GM23338 (cell line): ENCODE measurements at regions not wholly inside any gene's neighbourhood (a gene's known extent, or its start where the extent isn't known, plus 50 kb on each side); places are given as distances from the start of the nearest gene placed in this dataset.
A peak's percentile ranks its signal among the peaks of the same experiment; 100 is the strongest.

Source experiments
- ATAC-seq: fragments of 200-7000 bp; cut with Tn5 transposase; 3 replicates; pipeline ENCODE4 v1.9.1; 2020
- DNase-seq: peaks from one replicate; pipeline ENCODE4 v3.0.0-alpha.2; 2015; ENCODE audit warnings: low spot score
- H2AFZ ChIP-seq: fragments of 200-600 bp; sonication (generic); 2 replicates; pipeline ENCODE4 v1.8.0; 2016; ENCODE audit warnings: antibody characterized with exemption, mild to moderate bottlenecking, moderate library complexity
- H3F3A ChIP-seq: fragments of 200-600 bp; sonication (generic); replicated peaks from 2 replicates; pipeline ENCODE4 v1.8.0; 2017; ENCODE audit warnings: antibody characterized with exemption, mixed run types, low read depth
- H3K27ac ChIP-seq: fragments of 200-600 bp; sonication (generic); 2 replicates; pipeline ENCODE4 v1.6.1; 2016; ENCODE audit warnings: low read depth
- H3K27me3 ChIP-seq: fragments of 200-600 bp; sonication (generic); 2 replicates; pipeline ENCODE4 v1.8.0; 2016; ENCODE audit warnings: mild to moderate bottlenecking, mixed run types, moderate library complexity; ENCODE audit not compliant: insufficient read depth
- H3K36me3 ChIP-seq: fragments of 200-600 bp; sonication (generic); 2 replicates; pipeline ENCODE4 v1.8.0; 2016; ENCODE audit warnings: mild to moderate bottlenecking; ENCODE audit not compliant: insufficient read depth
- H3K4me1 ChIP-seq: fragments of 200-600 bp; sonication (generic); 2 replicates; pipeline ENCODE4 v1.8.0; 2016; ENCODE audit warnings: mild to moderate bottlenecking, moderate library complexity; ENCODE audit not compliant: insufficient read depth
- H3K4me2 ChIP-seq: fragments of 200-600 bp; sonication (generic); 2 replicates; pipeline ENCODE4 v1.7.1; 2017; ENCODE audit warnings: mixed run types
- H3K4me3 ChIP-seq: fragments of 200-600 bp; sonication (generic); 2 replicates; pipeline ENCODE4 v1.6.1; 2016; ENCODE audit warnings: mixed run types
- H3K79me2 ChIP-seq: fragments of 200-600 bp; sonication (generic); replicated peaks from 2 replicates; pipeline ENCODE4 v1.8.0; 2017; ENCODE audit warnings: mild to moderate bottlenecking; ENCODE audit not compliant: insufficient read depth
- H3K9me2 ChIP-seq: fragments of 200-600 bp; sonication (generic); 2 replicates; pipeline ENCODE4 v1.8.0; 2017; ENCODE audit not compliant: insufficient read depth
- H4K20me1 ChIP-seq: fragments of 200-600 bp; sonication (generic); replicated peaks from 2 replicates; pipeline ENCODE4 v1.8.0; 2017; ENCODE audit warnings: mild to moderate bottlenecking; ENCODE audit not compliant: insufficient read depth
- H3K27ac Mint-ChIP-seq: 2 replicates; pipeline ENCODE4 v1.8.0; 2020; ENCODE audit warnings: inconsistent platforms, mild to moderate bottlenecking, moderate library complexity, mixed read lengths
- H3K27me3 Mint-ChIP-seq: 3 replicates; pipeline ENCODE4 v1.8.0; 2022; ENCODE audit warnings: low read depth, mild to moderate bottlenecking, moderate library complexity, mixed read lengths, inconsistent platforms; ENCODE audit not compliant: insufficient read depth, poor library complexity
- H3K36me3 Mint-ChIP-seq: 3 replicates; pipeline ENCODE4 v1.8.0; 2021; ENCODE audit warnings: low read depth, mild to moderate bottlenecking, inconsistent platforms, moderate library complexity, mixed read lengths
- H3K4me1 Mint-ChIP-seq: 3 replicates; pipeline ENCODE4 v1.8.0; 2020; ENCODE audit warnings: mild to moderate bottlenecking, inconsistent platforms, mixed read lengths
- H3K4me3 Mint-ChIP-seq: 3 replicates; pipeline ENCODE4 v1.8.0; 2021; ENCODE audit warnings: moderate library complexity, mild to moderate bottlenecking, inconsistent platforms, mixed read lengths
- H3K9me3 Mint-ChIP-seq: 3 replicates; pipeline ENCODE4 v1.8.0; 2020; ENCODE audit warnings: moderate library complexity, mild to moderate bottlenecking, inconsistent platforms, mixed read lengths
- CREB1 ChIP-seq: fragments of 250-450 bp; sonication (Bioruptor Pico); IDR thresholded peaks from 2 replicates; pipeline ENCODE4 v1.5.0; 2020; ENCODE audit warnings: low read depth, mild to moderate bottlenecking, moderate library complexity
- EZH2 ChIP-seq: fragments of 200-600 bp; sonication (generic); IDR thresholded peaks from one replicate; pipeline ENCODE4 v1.8.0; 2017; ENCODE audit warnings: antibody characterized with exemption, mild to moderate bottlenecking, low read depth; ENCODE audit not compliant: unreplicated experiment
- EZH2phosphoT487 ChIP-seq: fragments of 200-600 bp; sonication (generic); IDR thresholded peaks from one replicate; pipeline ENCODE4 v1.8.1; 2018; ENCODE audit warnings: antibody characterized with exemption; ENCODE audit not compliant: unreplicated experiment
- JUNB ChIP-seq: IDR thresholded peaks from one replicate; pipeline ENCODE4 v1.6.1; 2016; ENCODE audit warnings: antibody characterized with exemption; ENCODE audit not compliant: unreplicated experiment
- NANOG ChIP-seq: IDR thresholded peaks from 2 replicates; pipeline ENCODE4 v1.6.1; 2016; ENCODE audit warnings: antibody characterized with exemption, borderline replicate concordance
- POLR2AphosphoS5 ChIP-seq: IDR thresholded peaks from 2 replicates; pipeline ENCODE4 v1.6.1; 2016; ENCODE audit warnings: antibody characterized with exemption, low read depth
- STAT1 ChIP-seq: IDR thresholded peaks from one replicate; pipeline ENCODE4 v1.6.1; 2016; ENCODE audit warnings: antibody characterized with exemption; ENCODE audit not compliant: unreplicated experiment
- ZNF114 ChIP-seq: fragments of 250-450 bp; sonication (Bioruptor Pico); IDR thresholded peaks from 2 replicates; pipeline ENCODE4 v1.5.0; 2020; ENCODE audit warnings: mild to moderate bottlenecking, moderate library complexity
- ZNF331 ChIP-seq: fragments of 250-450 bp; sonication (Bioruptor Pico); IDR thresholded peaks from 2 replicates; pipeline ENCODE4 v1.5.0; 2020; ENCODE audit warnings: low read depth, mild to moderate bottlenecking, moderate library complexity
- TF ChIP-seq, protein P1 (sequence below): IDR thresholded peaks from one replicate; pipeline ENCODE4 v1.6.1; 2018; ENCODE audit warnings: antibody characterized with exemption; ENCODE audit not compliant: unreplicated experiment
- TF ChIP-seq, protein P2 (sequence below): IDR thresholded peaks from 2 replicates; pipeline ENCODE4 v1.6.1; 2016; ENCODE audit warnings: antibody characterized with exemption
- TF ChIP-seq, protein P3 (sequence below), 2 experiments: fragments of 200-600 bp in 1 of 2; sonication (generic) in 1 of 2; conservative IDR thresholded peaks; 2 replicates each; pipeline versions ENCODE4 v1.5.1 to v1.6.1; 2016 to 2017; ENCODE audit warnings: antibody characterized with exemption in 2 of 2, low read depth in 2 of 2, mild to moderate bottlenecking in 2 of 2, moderate library complexity in 1 of 2

DNA sequence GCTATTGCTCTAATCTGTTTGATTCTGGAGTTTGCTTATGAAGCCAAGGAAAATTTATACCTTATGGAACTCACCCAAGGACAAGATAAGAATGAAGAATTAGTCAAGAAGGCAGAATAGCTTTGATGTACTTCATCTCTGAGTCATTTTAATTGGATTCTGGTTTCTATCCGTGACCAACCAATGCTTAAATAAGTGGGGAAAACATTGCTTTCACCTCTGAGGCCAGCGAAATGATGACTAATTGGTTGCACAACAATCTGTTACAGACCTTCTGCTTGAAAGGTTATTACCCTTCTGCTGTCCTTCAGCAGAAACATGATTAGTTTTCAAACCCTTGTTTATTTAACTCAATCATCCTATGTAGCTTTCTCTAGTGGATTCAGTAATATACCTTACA, 812.7 kb downstream of the CDY2B start (continued):
- TF ChIP-seq, protein P1, sequence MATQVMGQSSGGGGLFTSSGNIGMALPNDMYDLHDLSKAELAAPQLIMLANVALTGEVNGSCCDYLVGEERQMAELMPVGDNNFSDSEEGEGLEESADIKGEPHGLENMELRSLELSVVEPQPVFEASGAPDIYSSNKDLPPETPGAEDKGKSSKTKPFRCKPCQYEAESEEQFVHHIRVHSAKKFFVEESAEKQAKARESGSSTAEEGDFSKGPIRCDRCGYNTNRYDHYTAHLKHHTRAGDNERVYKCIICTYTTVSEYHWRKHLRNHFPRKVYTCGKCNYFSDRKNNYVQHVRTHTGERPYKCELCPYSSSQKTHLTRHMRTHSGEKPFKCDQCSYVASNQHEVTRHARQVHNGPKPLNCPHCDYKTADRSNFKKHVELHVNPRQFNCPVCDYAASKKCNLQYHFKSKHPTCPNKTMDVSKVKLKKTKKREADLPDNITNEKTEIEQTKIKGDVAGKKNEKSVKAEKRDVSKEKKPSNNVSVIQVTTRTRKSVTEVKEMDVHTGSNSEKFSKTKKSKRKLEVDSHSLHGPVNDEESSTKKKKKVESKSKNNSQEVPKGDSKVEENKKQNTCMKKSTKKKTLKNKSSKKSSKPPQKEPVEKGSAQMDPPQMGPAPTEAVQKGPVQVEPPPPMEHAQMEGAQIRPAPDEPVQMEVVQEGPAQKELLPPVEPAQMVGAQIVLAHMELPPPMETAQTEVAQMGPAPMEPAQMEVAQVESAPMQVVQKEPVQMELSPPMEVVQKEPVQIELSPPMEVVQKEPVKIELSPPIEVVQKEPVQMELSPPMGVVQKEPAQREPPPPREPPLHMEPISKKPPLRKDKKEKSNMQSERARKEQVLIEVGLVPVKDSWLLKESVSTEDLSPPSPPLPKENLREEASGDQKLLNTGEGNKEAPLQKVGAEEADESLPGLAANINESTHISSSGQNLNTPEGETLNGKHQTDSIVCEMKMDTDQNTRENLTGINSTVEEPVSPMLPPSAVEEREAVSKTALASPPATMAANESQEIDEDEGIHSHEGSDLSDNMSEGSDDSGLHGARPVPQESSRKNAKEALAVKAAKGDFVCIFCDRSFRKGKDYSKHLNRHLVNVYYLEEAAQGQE: no peak
- TF ChIP-seq JUNB (no peak), POLR2AphosphoS5 (no peak), NANOG (no peak), ZNF331 (no peak), STAT1 (no peak), ZNF114 (CRISPR knock-in tag) (no peak)
- TF ChIP-seq, protein P2, sequence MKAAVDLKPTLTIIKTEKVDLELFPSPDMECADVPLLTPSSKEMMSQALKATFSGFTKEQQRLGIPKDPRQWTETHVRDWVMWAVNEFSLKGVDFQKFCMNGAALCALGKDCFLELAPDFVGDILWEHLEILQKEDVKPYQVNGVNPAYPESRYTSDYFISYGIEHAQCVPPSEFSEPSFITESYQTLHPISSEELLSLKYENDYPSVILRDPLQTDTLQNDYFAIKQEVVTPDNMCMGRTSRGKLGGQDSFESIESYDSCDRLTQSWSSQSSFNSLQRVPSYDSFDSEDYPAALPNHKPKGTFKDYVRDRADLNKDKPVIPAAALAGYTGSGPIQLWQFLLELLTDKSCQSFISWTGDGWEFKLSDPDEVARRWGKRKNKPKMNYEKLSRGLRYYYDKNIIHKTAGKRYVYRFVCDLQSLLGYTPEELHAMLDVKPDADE: no peak

DNA sequence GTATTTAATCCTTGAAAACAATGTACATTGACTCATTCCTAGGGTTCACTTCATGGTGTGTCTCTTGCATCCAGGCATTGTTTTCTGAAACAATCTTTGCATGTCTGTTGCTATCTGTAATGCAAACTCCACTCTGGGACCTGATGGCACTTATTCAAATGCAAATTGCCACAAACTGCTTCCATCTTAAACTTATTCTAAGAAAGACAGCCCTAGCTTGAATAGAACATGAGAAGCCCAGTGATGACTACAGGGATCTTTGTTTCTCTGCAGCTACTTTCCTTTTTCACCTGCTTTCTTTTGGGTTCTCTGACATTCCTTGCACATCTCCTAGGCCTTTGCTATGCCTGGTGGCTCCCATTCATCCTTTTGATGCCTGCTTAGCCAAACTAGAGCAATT, 827.0 kb downstream of the CDY2B start:
- no peaks in the 10 kb centered on the region for H3K79me2 ChIP-seq
- H3K36me3 ChIP-seq: no peaks in the 10 kb centered on the region
- H3K27ac ChIP-seq: peak overlapping the region; percentile 91
- no peaks in the 10 kb centered on the region for H4K20me1 ChIP-seq
- no peaks in the 10 kb centered on the region; the same call in 1 of the 2 replicates for H3K9me2 ChIP-seq
- Mint-ChIP-seq H3K27me3 (no peaks in the 10 kb centered on the region), H3K4me3 (no peak overlapping the region), H3K4me1 (peaks cover 12% of the 10 kb centered on the region), H3K9me3 (no peaks in the 10 kb centered on the region), H3K36me3 (no peaks in the 10 kb centered on the region), H3K27ac (peak overlapping the region; percentile 78)
- H3F3A ChIP-seq: no peaks in the 10 kb centered on the region
- peak; percentile 37 for DNase-seq
- peak; percentile 65 for ATAC-seq
- no peak overlapping the region for H3K4me2 ChIP-seq
- H3K4me1 ChIP-seq: peaks cover 9% of the 10 kb centered on the region
- H3K27me3 ChIP-seq: no peaks in the 10 kb centered on the region
- H2AFZ ChIP-seq: no peak overlapping the region
- H3K4me3 ChIP-seq: no peak overlapping the region
- TF ChIP-seq CREB1 (CRISPR knock-in tag) (no peak), POLR2AphosphoS5 (no peak), JUNB (no peak), EZH2phosphoT487 (no peak), ZNF114 (CRISPR knock-in tag) (no peak), NANOG (peak; percentile 57), ZNF331 (no peak), EZH2 (no peak)
- TF ChIP-seq, protein P3, sequence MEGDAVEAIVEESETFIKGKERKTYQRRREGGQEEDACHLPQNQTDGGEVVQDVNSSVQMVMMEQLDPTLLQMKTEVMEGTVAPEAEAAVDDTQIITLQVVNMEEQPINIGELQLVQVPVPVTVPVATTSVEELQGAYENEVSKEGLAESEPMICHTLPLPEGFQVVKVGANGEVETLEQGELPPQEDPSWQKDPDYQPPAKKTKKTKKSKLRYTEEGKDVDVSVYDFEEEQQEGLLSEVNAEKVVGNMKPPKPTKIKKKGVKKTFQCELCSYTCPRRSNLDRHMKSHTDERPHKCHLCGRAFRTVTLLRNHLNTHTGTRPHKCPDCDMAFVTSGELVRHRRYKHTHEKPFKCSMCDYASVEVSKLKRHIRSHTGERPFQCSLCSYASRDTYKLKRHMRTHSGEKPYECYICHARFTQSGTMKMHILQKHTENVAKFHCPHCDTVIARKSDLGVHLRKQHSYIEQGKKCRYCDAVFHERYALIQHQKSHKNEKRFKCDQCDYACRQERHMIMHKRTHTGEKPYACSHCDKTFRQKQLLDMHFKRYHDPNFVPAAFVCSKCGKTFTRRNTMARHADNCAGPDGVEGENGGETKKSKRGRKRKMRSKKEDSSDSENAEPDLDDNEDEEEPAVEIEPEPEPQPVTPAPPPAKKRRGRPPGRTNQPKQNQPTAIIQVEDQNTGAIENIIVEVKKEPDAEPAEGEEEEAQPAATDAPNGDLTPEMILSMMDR (conservative IDR thresholded peaks at IDR 0.05; ENCODE audit: low read depth in 2 of 2): no peak
- TF ChIP-seq, protein P2: no peak
